IPS-20b (cell line): ENCODE measurements at regions not wholly inside any gene's neighbourhood (a gene's known extent, or its start where the extent isn't known, plus 50 kb on each side); places are given as distances from the start of the nearest gene placed in this dataset.

Experiments
- H3K27ac ChIP-seq: one replicate; pipeline ENCODE4 v1.5.1; 2013; ENCODE audit warnings: low read length
- H3K27me3 ChIP-seq: 2 replicates; pipeline ENCODE4 v1.6.1; 2013; ENCODE audit warnings: mild to moderate bottlenecking, low read length, inconsistent platforms; ENCODE audit not compliant: insufficient read depth
- H3K36me3 ChIP-seq: 2 replicates; pipeline ENCODE4 v1.6.1; 2013; ENCODE audit warnings: low read depth, mild to moderate bottlenecking, inconsistent platforms, low read length, moderate library complexity; ENCODE audit not compliant: insufficient read depth
- H3K4me1 ChIP-seq: 2 replicates; pipeline ENCODE4 v1.6.1; 2013; ENCODE audit warnings: mild to moderate bottlenecking, control low read depth, inconsistent platforms, low read length, moderate library complexity; ENCODE audit not compliant: insufficient read depth
- H3K4me3 ChIP-seq: 2 replicates; pipeline ENCODE4 v1.5.1; 2013; ENCODE audit warnings: mild to moderate bottlenecking, low read length, inconsistent platforms
- H3K9ac ChIP-seq: 2 replicates; pipeline ENCODE4 v1.6.1; 2013; ENCODE audit warnings: low read depth, mild to moderate bottlenecking, inconsistent platforms, low read length, moderate library complexity
- H3K9me3 ChIP-seq: 2 replicates; pipeline ENCODE4 v1.6.1; 2013; ENCODE audit warnings: mild to moderate bottlenecking, low read depth, low read length, inconsistent platforms; ENCODE audit not compliant: insufficient read depth

DNA sequence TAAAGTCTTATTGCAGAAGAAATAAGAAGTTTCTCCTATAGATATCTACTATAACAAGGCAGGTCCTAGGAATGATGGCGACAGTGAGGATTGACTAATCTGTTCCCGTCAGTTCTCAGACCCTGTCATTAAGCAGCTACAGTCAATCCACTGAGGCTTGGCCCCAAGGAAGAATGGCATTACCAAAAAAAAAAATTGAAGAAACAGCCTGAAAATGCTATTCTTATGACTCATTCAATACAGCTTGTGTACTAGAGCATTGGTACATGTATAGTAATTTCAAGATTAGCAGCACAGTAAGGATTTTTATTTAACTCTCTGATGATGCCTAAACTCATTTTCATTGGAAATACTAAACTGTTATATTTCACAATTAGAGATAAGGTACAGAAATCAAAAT lies 1096.1 kb upstream of the NXPH2 start:
- no peaks in the 10 kb centered on the region; the same call in 1 of the 2 replicates for H3K4me1 ChIP-seq
- H3K27ac ChIP-seq: no peak overlapping the region
- H3K27me3 ChIP-seq: no peaks in the 10 kb centered on the region
- H3K9me3 ChIP-seq: no peaks in the 10 kb centered on the region
- no peaks in the 10 kb centered on the region for H3K36me3 ChIP-seq
- no peak overlapping the region for H3K4me3 ChIP-seq
- no peak overlapping the region for H3K9ac ChIP-seq

DNA sequence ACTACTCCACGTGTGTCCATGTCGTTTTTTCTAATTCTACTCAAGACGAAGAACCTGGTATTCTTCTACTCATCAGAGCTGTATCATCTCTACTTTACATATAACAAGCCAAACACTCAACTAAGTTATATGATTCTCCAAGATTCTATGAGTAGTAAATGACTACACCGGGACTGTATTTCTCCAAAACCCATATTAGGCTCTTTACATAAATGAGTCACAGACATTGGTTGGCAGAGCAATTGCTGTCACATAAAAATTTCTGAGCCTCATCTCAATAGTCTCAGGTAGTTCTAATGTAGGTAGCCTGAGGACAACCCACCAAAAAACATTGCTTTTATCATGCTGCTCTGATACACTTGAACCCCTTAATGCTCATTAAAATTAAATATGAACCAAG lies 1092.3 kb upstream of the NXPH2 start:
- H3K9me3 ChIP-seq: no peaks in the 10 kb centered on the region
- no peak overlapping the region for H3K4me3 ChIP-seq
- no peaks in the 10 kb centered on the region for H3K27me3 ChIP-seq
- H3K27ac ChIP-seq: no peak overlapping the region
- no peaks in the 10 kb centered on the region; the same call in 1 of the 2 replicates for H3K4me1 ChIP-seq
- no peak overlapping the region for H3K9ac ChIP-seq
- no peaks in the 10 kb centered on the region for H3K36me3 ChIP-seq

DNA sequence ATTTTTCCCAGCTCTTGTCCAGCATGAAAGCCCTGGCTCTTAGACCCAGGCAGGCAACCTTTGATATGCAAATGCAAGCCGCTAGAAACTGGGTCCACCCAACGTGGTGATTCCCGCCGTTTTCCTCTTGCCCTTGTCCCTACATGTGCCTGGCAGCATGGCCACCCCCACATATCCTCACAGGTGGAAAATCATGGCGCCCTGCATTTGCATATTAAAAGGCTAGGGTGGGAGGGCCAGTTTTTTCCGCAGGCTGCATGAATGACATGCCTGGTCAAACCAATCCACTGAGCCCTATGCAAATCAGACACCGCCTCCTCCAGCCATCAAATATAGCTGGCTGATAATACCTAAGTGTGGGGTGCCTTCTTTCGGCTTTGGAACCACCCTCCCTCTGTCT lies 1091.8 kb upstream of the NXPH2 start:
- no peaks in the 10 kb centered on the region for H3K9me3 ChIP-seq
- no peaks in the 10 kb centered on the region for H3K27me3 ChIP-seq
- no peaks in the 10 kb centered on the region; the same call in 1 of the 2 replicates for H3K4me1 ChIP-seq
- no peak overlapping the region for H3K27ac ChIP-seq
- no peaks in the 10 kb centered on the region for H3K36me3 ChIP-seq
- H3K4me3 ChIP-seq: no peak overlapping the region
- no peak overlapping the region for H3K9ac ChIP-seq

DNA sequence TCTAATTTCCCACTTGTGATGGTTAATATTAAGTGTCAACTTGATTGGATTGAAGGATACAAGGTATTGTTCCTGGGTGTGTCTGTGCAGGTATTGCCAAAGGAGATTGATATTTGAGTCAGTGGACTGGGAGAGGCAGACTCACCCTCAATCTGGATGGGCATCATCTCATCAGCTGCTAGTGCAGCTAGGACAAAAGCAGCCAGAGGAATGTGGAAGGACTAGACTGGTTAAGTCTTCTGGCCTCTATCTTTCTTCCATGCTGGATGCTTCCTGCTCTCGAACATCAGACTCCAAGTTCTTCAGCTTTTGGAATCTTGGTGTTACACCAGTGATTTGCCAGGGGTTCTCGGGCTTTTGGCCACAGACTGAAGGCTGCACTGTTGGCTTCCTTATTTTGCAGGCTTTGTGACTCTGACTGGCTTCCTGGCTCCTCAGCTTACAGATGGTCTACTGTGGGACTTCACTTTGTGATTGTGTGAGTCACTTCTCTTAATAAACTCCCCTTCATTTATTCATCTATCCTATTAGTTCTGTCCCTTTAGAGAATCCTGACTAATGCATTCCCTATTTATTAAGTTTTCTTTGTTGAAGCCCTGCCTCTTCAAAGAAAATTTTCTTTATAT lies 1087.5 kb upstream of the NXPH2 start:
- H3K9me3 ChIP-seq: no peaks in the 10 kb centered on the region
- no peaks in the 10 kb centered on the region for H3K27me3 ChIP-seq
- no peaks in the 10 kb centered on the region for H3K36me3 ChIP-seq
- no peak overlapping the region for H3K4me3 ChIP-seq
- no peaks in the 10 kb centered on the region; the same call in 1 of the 2 replicates for H3K4me1 ChIP-seq
- no peak overlapping the region for H3K27ac ChIP-seq
- H3K9ac ChIP-seq: no peak overlapping the region

DNA sequence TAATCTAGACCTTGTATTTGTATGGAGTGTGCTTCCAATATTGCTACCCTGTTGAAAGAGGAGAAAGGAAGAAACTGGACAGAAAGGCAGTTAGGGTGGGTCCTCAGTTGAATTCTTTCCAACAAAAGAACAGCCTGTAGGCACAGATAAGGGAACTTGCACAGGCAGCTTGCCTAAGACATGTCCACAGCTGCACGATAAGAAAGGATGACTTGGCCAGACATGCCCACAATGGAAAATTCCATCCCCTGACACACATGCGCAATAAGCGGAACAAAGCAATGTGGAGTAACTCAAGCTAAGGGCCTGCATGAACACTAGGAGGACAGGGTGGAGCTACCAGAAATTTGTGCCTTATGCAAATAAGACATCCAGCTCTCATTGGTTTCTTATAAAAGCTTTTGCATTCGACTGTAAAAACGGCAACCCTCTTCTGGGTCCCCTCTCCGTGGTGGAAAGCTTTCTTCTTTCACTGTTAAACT lies 1084.7 kb upstream of the NXPH2 start:
- H3K9me3 ChIP-seq: no peaks in the 10 kb centered on the region
- no peak overlapping the region for H3K4me3 ChIP-seq
- H3K4me1 ChIP-seq: no peaks in the 10 kb centered on the region; the same call in 1 of the 2 replicates
- no peak overlapping the region for H3K27ac ChIP-seq
- no peak overlapping the region for H3K9ac ChIP-seq
- H3K36me3 ChIP-seq: no peaks in the 10 kb centered on the region
- no peaks in the 10 kb centered on the region for H3K27me3 ChIP-seq

DNA sequence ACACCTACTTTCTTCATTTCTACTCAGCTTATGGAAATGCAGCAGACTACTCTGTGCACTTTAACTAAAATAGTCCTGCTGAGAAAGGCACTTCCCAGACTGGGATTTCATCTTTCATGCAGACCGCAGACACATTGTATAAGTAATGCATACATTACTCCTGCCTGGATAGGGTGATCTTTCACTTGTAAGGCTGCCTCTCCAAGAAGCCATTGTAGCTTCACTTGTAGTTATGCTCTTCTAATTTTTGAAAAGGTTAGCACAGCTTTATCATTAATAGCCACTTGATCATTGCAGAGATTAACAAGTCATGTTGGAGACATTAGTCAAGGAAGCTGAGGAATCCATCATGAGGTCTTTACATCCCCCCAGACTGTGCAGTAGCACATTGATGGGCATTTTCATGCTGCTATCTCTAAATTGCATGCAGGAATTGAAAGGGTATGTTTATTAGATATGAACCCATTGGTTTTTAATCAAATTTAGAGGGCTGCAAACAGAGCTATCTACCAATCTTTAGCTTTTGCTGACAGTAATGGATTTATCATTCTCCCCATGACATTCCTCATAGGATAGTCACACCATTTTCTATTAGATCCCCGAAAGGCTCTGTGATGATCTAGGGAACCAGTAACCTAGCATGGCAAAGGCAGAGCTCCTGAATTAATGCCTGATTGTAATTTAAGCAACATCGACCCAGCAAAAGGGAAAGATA lies 1074.7 kb upstream of the NXPH2 start:
- H3K27ac ChIP-seq: no peak overlapping the region
- no peaks in the 10 kb centered on the region for H3K36me3 ChIP-seq
- H3K9ac ChIP-seq: no peak overlapping the region
- H3K4me3 ChIP-seq: no peak overlapping the region
- no peaks in the 10 kb centered on the region for H3K9me3 ChIP-seq
- H3K4me1 ChIP-seq: no peaks in the 10 kb centered on the region
- no peaks in the 10 kb centered on the region for H3K27me3 ChIP-seq

DNA sequence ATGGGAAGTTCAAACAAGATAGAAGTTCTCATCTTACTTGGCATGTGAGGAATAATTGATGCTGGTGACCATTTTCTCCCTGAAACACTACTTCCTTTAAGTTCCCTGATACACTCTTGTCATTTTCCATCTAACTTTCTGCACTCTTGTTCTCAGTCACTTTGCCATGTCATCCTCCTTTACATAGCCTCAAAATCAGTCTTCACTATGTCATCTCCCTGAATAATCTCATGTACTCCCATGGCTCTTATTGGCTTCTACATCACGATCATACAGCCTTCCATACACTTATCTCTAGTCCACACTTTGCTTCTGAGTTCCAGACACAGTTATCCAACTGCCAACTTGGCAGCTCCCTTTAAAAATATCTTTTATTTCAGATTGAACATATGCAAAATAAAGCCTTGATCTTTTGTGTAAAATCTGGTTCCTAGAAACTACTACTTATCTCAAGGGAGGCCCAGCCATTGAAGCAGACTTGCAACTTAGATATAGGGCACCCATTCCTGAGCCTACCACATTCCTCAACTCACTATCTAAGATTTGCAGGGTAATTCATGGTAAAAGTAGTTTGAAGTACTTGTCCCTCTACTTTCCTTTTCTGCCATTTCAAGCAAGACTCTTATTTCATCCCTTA lies 1070.2 kb upstream of the NXPH2 start:
- Histone ChIP-seq H3K9ac (no peak overlapping the region), H3K27ac (no peak overlapping the region), H3K4me1 (no peaks in the 10 kb centered on the region), H3K36me3 (no peaks in the 10 kb centered on the region), H3K9me3 (no peaks in the 10 kb centered on the region), H3K4me3 (no peak overlapping the region), H3K27me3 (no peaks in the 10 kb centered on the region)

DNA sequence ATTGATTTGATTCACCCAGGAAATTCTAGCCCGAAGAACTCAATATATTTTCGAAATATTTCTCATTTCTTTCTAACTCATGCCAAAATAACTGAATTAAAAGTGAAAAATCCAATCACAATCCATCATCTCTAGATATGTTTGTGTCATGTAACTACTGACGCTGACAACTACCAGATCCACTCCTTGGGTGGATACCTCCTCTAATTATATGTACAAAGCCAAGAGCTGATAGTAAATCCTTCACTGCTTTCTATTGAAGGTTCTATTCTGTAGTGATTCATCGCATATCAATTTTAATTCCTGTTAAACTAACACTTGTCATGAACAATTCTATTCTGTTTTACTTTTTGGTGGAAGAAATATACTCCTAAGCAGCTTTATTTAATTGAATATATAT lies 1056.6 kb upstream of the NXPH2 start:
- no peak overlapping the region for H3K4me3 ChIP-seq
- H3K4me1 ChIP-seq: peaks cover 18% of the 10 kb centered on the region
- H3K9me3 ChIP-seq: peaks cover 6% of the 10 kb centered on the region; the same call in 1 of the 2 replicates
- peaks cover 9% of the 10 kb centered on the region; the same call in 1 of the 2 replicates for H3K36me3 ChIP-seq
- H3K9ac ChIP-seq: no peak overlapping the region
- H3K27ac ChIP-seq: no peak overlapping the region
- H3K27me3 ChIP-seq: no peaks in the 10 kb centered on the region

DNA sequence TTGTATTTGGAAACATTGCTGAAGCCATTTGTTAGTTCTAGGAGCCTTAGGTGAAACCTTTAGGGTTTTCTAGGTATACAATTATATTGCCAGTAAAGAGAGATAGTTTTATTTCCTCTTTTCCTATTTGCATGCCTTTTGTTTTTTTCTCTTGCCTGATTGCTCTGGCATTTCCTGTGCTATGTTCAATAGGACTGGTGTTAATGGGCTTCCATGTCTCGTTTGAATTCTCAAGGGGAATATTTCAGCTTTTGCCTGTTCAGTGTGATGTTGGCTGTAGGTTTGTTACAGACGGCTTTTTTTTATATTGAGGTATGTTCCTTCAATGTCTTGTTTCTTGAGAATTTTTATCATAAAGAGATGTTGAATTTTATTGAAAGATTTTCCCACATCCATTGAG lies 1054.9 kb upstream of the NXPH2 start:
- Histone ChIP-seq H3K27ac (peak overlapping the region; percentile 69), H3K36me3 (no peaks in the 10 kb centered on the region; the same call in 1 of the 2 replicates), H3K9me3 (no peaks in the 10 kb centered on the region), H3K4me1 (peaks cover 18% of the 10 kb centered on the region), H3K9ac (peak overlapping the region; percentile 23; the same call in 1 of the 2 replicates), H3K4me3 (peak overlapping the region; percentile 24; the same call in 1 of the 2 replicates), H3K27me3 (no peaks in the 10 kb centered on the region)

DNA sequence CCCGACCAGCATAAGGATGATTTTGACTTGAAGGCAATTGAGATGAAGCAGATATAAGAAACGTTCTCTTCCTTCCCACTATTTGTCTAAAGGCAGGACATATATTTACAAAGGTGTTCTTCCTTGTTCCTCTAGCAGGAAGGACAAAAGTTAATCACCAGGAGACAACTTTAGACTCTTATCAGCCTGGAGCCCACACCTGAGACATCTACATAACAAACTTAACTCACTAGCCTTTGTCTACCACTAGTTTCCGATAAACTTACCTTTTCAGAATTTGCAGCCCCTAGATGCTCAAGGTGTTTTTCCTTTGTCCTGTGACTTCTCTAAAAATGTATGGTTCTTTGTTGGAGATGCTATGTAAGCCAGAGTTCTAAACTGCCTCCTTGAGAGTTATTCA lies 1047.8 kb upstream of the NXPH2 start:
- H3K36me3 ChIP-seq: no peaks in the 10 kb centered on the region
- H3K27me3 ChIP-seq: no peaks in the 10 kb centered on the region
- H3K4me1 ChIP-seq: peaks cover 3% of the 10 kb centered on the region; the same call in 1 of the 2 replicates
- H3K9ac ChIP-seq: no peak overlapping the region
- H3K4me3 ChIP-seq: no peak overlapping the region
- H3K27ac ChIP-seq: no peak overlapping the region
- H3K9me3 ChIP-seq: no peaks in the 10 kb centered on the region

DNA sequence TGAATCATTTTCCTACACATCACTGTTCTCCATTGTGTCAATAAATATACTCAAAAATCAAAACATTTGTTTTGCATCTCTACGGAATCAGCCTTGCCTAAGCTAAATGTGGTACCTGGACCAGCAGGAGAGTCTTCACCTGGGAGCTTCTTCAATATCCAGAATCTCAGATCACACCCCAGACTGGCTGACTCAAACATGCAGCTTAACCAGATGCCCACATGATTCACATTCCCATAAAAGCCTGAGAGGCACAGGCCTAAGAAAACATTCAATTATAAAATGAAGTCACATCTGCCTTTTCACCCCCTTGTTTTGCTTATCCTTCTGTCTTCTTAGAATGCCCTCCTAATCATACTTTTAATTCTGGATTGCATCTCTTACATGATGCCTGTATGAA lies 1045.5 kb upstream of the NXPH2 start:
- Histone ChIP-seq H3K27ac (no peak overlapping the region), H3K9me3 (no peaks in the 10 kb centered on the region), H3K9ac (no peak overlapping the region), H3K27me3 (no peaks in the 10 kb centered on the region), H3K36me3 (no peaks in the 10 kb centered on the region), H3K4me3 (no peak overlapping the region), H3K4me1 (peaks cover 3% of the 10 kb centered on the region; the same call in 1 of the 2 replicates)
